IMR-90 (cell line): ENCODE measurements at regions not wholly inside any gene's neighbourhood (a gene's known extent, or its start where the extent isn't known, plus 50 kb on each side); places are given as distances from the start of the nearest gene placed in this dataset.

ENCODE experiments used
- CHD1 ChIP-seq: IDR thresholded peaks from 2 replicates; pipeline ENCODE4 v1.6.1; 2012; ENCODE audit warnings: low read depth, low read length, improper control_type of control experiment
- CTCF ChIP-seq: conservative IDR thresholded peaks from 2 replicates; pipeline ENCODE4 v1.5.1; 2012; ENCODE audit warnings: mild to moderate bottlenecking, low read depth, low read length, improper control_type of control experiment
- MAFK ChIP-seq: IDR thresholded peaks from 2 replicates; pipeline ENCODE4 v1.6.1; 2012; ENCODE audit warnings: low read depth, low read length, improper control_type of control experiment
- MXI1 ChIP-seq: IDR thresholded peaks from 2 replicates; pipeline ENCODE4 v1.6.1; 2012; ENCODE audit warnings: low read depth, mild to moderate bottlenecking, low read length, moderate library complexity, borderline replicate concordance
- POLR2A ChIP-seq: IDR thresholded peaks from 2 replicates; pipeline ENCODE4 v1.6.1; 2012; ENCODE audit warnings: mild to moderate bottlenecking, low read depth, low read length
- RAD21 ChIP-seq: IDR thresholded peaks from 2 replicates; pipeline ENCODE4 v1.6.1; 2012; ENCODE audit warnings: low read length, improper control_type of control experiment
- RFX5 ChIP-seq: IDR thresholded peaks from 2 replicates; pipeline ENCODE4 v1.8.0; 2012; ENCODE audit warnings: low read depth, mild to moderate bottlenecking, low read length, moderate library complexity
- SMC3 ChIP-seq: fragments of 150-350 bp; IDR thresholded peaks from 2 replicates; pipeline ENCODE4 v1.6.1; 2016; ENCODE audit warnings: low read depth, mild to moderate bottlenecking, antibody characterized with exemption, low read length, moderate library complexity
- TF ChIP-seq, protein P1 (sequence below): fragments of 150-350 bp; IDR thresholded peaks from 2 replicates; pipeline ENCODE4 v1.6.1; 2017; ENCODE audit warnings: mild to moderate bottlenecking, antibody characterized with exemption, low read length, low read depth

- TF ChIP-seq, protein P1, sequence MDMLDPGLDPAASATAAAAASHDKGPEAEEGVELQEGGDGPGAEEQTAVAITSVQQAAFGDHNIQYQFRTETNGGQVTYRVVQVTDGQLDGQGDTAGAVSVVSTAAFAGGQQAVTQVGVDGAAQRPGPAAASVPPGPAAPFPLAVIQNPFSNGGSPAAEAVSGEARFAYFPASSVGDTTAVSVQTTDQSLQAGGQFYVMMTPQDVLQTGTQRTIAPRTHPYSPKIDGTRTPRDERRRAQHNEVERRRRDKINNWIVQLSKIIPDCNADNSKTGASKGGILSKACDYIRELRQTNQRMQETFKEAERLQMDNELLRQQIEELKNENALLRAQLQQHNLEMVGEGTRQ = no peak
- no peak for TF ChIP-seq POLR2A
- no peak for TF ChIP-seq SMC3
- TF ChIP-seq CTCF = no peak
- no peak for TF ChIP-seq MAFK
- no peak for TF ChIP-seq RAD21
- TF ChIP-seq MXI1 = no peak
- no peak for TF ChIP-seq CHD1
- no peak for TF ChIP-seq RFX5
Observed at GRCh38 chr1:96411006-96411405, 310.6 kb upstream of the PTBP2 start.
